HepG2 (cell line): ENCODE measurements at regions not wholly inside any gene's neighbourhood (a gene's known extent, or its start where the extent isn't known, plus 50 kb on each side); places are given as distances from the start of the nearest gene placed in this dataset.

ENCODE experiments used
- ATAC-seq: fragments of 200-7000 bp; cut with Tn5 transposase; 3 replicates; pipeline ENCODE4 v1.9.1; 2020; ENCODE audit warnings: mild to moderate bottlenecking, moderate library complexity
- BruUV-seq: library from RNA; stranded (reverse); fragments of 400-500 nt; replicated peaks from 2 replicates; lab custom pipeline; 2021; lab: Mats Ljungman, UMichigan
- CTCF ChIA-PET: fragments of 300-600 bp; formaldehyde crosslinking; extraction: SDS; loops from one replicate; lab custom pipeline; 2021; ENCODE audit warnings: low total read pairs, inconsistent platforms, low intra/inter-chr PET ratio; lab: Yijun Ruan, JAX
- POLR2A ChIA-PET: fragments of 350-600 bp; sonication (Branson Sonifier 250); formaldehyde crosslinking; loops from one replicate; lab custom pipeline; 2020; ENCODE audit warnings: antibody characterized with exemption, inconsistent platforms; lab: Yijun Ruan, JAX
- DNase-seq: peaks from one replicate; pipeline ENCODE4 v3.0.0-alpha.2; 2015; ENCODE audit warnings: low spot score
- FAIRE-seq: peaks from 3 replicates; lab custom pipeline; 2011; peaks lifted over from hg19 to GRCh38; lab: Jason Lieb, UNC
- H2AFZ ChIP-seq: one replicate; pipeline ENCODE4 v1.6.1; 2011; ENCODE audit warnings: low read length, inconsistent platforms
- H3K27ac ChIP-seq: fragments of 300-600 bp; 3 replicates; pipeline ENCODE4 v1.8.0; 2011; ENCODE audit warnings: mixed run types, mild to moderate bottlenecking, mixed read lengths, low read length, inconsistent platforms; ENCODE audit not compliant: insufficient read depth; ENCODE audit errors: extremely low read length
- H3K27me3 ChIP-seq, 2 experiments: fragments of 200-600 bp in 1 of 2; 2 replicates in 1 of 2; 3 replicates in 1 of 2; pipeline versions ENCODE4 v1.6.0 to v1.8.0; 2011; ENCODE audit warnings: low read length in 2 of 2, mild to moderate bottlenecking in 2 of 2, moderate library complexity in 2 of 2, inconsistent platforms in 1 of 2; ENCODE audit not compliant: insufficient read depth in 2 of 2, control insufficient read depth in 1 of 2
- H3K36me3 ChIP-seq, 2 experiments: fragments of 200-600 bp in 1 of 2; replicated peaks in 1 of 2; 2 replicates in 1 of 2; 3 replicates in 1 of 2; pipeline versions ENCODE4 v1.5.1 to v1.8.0; 2011; ENCODE audit warnings: low read length in 2 of 2, inconsistent platforms in 1 of 2; ENCODE audit not compliant: insufficient read depth in 2 of 2, control insufficient read depth in 1 of 2
- H3K4me1 ChIP-seq: 2 replicates; pipeline ENCODE4 v1.5.1; 2012; ENCODE audit warnings: low read length, inconsistent platforms; ENCODE audit not compliant: insufficient read depth
- H3K4me2 ChIP-seq: 2 replicates; pipeline ENCODE4 v1.6.0; 2011; ENCODE audit warnings: low read depth, low read length, inconsistent platforms
- H3K4me3 ChIP-seq, 3 experiments: fragments of 200-600 bp in 1 of 3; sonication (generic), shearing (Covaris generic) in 1 of 3; replicated peaks in 1 of 3; 2 replicates each; pipeline ENCODE4 v1.5.1; 2011 to 2016; ENCODE audit warnings: low read length in 3 of 3, inconsistent platforms in 2 of 3, low read depth in 2 of 3, mild to moderate bottlenecking in 2 of 3, control low read depth in 1 of 3, mixed read lengths in 1 of 3; ENCODE audit not compliant: insufficient read depth in 1 of 3
- H3K79me2 ChIP-seq: one replicate; pipeline ENCODE4 v1.6.1; 2011; ENCODE audit warnings: low read length, inconsistent platforms; ENCODE audit not compliant: insufficient read depth
- H3K9ac ChIP-seq: 2 replicates; pipeline ENCODE4 v1.6.0; 2011; ENCODE audit warnings: mild to moderate bottlenecking, low read depth, low read length, inconsistent platforms; ENCODE audit not compliant: insufficient read depth
- H3K9me3 ChIP-seq: 2 replicates; pipeline ENCODE4 v1.5.1; 2012; ENCODE audit warnings: mild to moderate bottlenecking, low read length
- H4K20me1 ChIP-seq: 2 replicates; pipeline ENCODE4 v1.6.0; 2011; ENCODE audit warnings: inconsistent platforms, mild to moderate bottlenecking, low read length, moderate library complexity; ENCODE audit not compliant: insufficient read depth
- MTF1 ChIP-seq: sonication (generic); formaldehyde crosslinking; IDR thresholded peaks from 2 replicates; pipeline ENCODE4 v1.5.0; 2020; ENCODE audit warnings: missing genetic modification reagents
- RCOR2 ChIP-seq: IDR thresholded peaks from 2 replicates; pipeline ENCODE4 v1.6.1; 2016; ENCODE audit warnings: missing biosample characterization, missing genetic modification reagents
- SRF ChIP-seq: IDR thresholded peaks from 2 replicates; pipeline ENCODE4 v1.6.1; 2011; ENCODE audit warnings: mild to moderate bottlenecking, low read depth, low read length, moderate library complexity
- ZFP1 ChIP-seq: IDR thresholded peaks from 2 replicates; pipeline ENCODE4 v1.6.1; 2016
- ZNF124 ChIP-seq: sonication (generic); formaldehyde crosslinking; IDR thresholded peaks from 2 replicates; pipeline ENCODE4 v1.4.0; 2020; ENCODE audit warnings: missing genetic modification reagents
- ZNF547 ChIP-seq: sonication (generic); formaldehyde crosslinking; IDR thresholded peaks from 2 replicates; pipeline ENCODE4 v1.5.1; 2020; ENCODE audit warnings: mild to moderate bottlenecking, missing genetic modification reagents
- ZSCAN12 ChIP-seq: sonication (generic); formaldehyde crosslinking; IDR thresholded peaks from 2 replicates; pipeline ENCODE4 v1.9.0; 2021; ENCODE audit warnings: mild to moderate bottlenecking, missing genetic modification reagents
- WGBS: methylation state at CpG from one replicate; pipeline ENCODE4 v1.1.6; 2017; ENCODE audit warnings: low lambda C conversion rate; 5-methylcytosine and 5-hydroxymethylcytosine counted together
- in situ Hi-C: cut with HindIII; loops from 2 replicates; pipeline ENCODE4 v1.10.0; 2017; ENCODE audit warnings: low pct_unique_long_range_greater_than_20kb; ENCODE audit not compliant: extremely low pct_ligation_motif_present
- intact Hi-C: fragments of 100-400 bp; cut with micrococcal nuclease; formaldehyde crosslinking; loops from one replicate; pipeline ENCODE4 v1.10.0; 2022; ENCODE audit not compliant: unreplicated experiment
- TF ChIP-seq, protein P1 (sequence below): sonication (generic); formaldehyde crosslinking; IDR thresholded peaks from 2 replicates; pipeline ENCODE4 v1.4.0; 2020; ENCODE audit warnings: mild to moderate bottlenecking, missing genetic modification reagents
- TF ChIP-seq, protein P2 (sequence below): sonication (generic); formaldehyde crosslinking; IDR thresholded peaks from 2 replicates; pipeline ENCODE4 v1.5.1; 2020; ENCODE audit warnings: missing genetic modification reagents, mild to moderate bottlenecking, borderline replicate concordance
- TF ChIP-seq, protein P3 (sequence below): IDR thresholded peaks from 2 replicates; pipeline ENCODE4 v1.6.1; 2016

DNA sequence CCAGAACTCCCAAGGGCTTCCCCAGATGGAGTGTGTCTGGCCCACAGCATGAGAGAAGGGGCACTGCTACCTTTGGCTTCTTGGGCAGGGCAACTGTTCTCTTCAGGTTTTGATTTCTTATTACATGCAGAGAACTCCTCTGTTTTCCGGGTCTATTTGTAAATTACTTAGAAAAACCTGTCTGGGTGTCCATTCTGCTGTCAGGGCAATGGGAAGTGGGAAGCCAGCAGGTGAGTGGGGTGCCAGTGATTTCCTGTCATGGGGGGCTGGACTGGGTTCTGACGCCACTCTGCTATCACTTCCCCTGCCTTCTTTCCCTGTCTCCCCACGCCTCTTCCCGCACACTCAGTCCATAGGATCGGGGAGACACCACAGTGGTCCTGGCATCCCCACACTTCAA is 58.0 kb upstream of the LGALSL start:
- POLR2A ChIA-PET: no interaction called here
- Histone ChIP-seq H3K27ac (no peak overlapping the region), H3K4me3 (no peak overlapping the region), H3K36me3 (no peaks in the 10 kb centered on the region), H3K4me2 (no peak overlapping the region), H3K79me2 (no peaks in the 10 kb centered on the region), H3K9me3 (no peaks in the 10 kb centered on the region), H3K4me1 (peaks cover 60% of the 10 kb centered on the region), H2AFZ (no peak overlapping the region), H3K27me3 (no peaks in the 10 kb centered on the region), H3K9ac (no peak overlapping the region), H4K20me1 (no peaks in the 10 kb centered on the region)
- 89% methylated on average over 5 of the region's 5 CpGs for WGBS
- CTCF ChIA-PET: no interaction called here
- in situ Hi-C loops (no loop called here), intact Hi-C loops (no loop called here)
- BruUV-seq: no TSS peak
- TF ChIP-seq SRF (no peak), ZNF547 (CRISPR knock-in tag) (no peak), ZSCAN12 (CRISPR knock-in tag) (no peak), ZFP1 (CRISPR knock-in tag) (no peak), MTF1 (CRISPR knock-in tag) (no peak), ZNF124 (CRISPR knock-in tag) (no peak), RCOR2 (CRISPR knock-in tag) (no peak)
- TF ChIP-seq, protein P1, sequence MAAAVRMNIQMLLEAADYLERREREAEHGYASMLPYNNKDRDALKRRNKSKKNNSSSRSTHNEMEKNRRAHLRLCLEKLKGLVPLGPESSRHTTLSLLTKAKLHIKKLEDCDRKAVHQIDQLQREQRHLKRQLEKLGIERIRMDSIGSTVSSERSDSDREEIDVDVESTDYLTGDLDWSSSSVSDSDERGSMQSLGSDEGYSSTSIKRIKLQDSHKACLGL (CRISPR knock-in tag): no peak
- TF ChIP-seq, protein P2, sequence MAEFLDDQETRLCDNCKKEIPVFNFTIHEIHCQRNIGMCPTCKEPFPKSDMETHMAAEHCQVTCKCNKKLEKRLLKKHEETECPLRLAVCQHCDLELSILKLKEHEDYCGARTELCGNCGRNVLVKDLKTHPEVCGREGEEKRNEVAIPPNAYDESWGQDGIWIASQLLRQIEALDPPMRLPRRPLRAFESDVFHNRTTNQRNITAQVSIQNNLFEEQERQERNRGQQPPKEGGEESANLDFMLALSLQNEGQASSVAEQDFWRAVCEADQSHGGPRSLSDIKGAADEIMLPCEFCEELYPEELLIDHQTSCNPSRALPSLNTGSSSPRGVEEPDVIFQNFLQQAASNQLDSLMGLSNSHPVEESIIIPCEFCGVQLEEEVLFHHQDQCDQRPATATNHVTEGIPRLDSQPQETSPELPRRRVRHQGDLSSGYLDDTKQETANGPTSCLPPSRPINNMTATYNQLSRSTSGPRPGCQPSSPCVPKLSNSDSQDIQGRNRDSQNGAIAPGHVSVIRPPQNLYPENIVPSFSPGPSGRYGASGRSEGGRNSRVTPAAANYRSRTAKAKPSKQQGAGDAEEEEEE: no peak
- TF ChIP-seq, protein P3, sequence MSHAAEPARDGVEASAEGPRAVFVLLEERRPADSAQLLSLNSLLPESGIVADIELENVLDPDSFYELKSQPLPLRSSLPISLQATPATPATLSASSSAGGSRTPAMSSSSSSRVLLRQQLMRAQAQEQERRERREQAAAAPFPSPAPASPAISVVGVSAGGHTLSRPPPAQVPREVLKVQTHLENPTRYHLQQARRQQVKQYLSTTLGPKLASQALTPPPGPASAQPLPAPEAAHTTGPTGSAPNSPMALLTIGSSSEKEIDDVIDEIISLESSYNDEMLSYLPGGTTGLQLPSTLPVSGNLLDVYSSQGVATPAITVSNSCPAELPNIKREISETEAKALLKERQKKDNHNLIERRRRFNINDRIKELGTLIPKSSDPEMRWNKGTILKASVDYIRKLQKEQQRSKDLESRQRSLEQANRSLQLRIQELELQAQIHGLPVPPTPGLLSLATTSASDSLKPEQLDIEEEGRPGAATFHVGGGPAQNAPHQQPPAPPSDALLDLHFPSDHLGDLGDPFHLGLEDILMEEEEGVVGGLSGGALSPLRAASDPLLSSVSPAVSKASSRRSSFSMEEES: no peak
- ATAC-seq (no peak), FAIRE-seq (no peak), DNase-seq (no peak)
